HepG2 (cell line): ENCODE measurements at regions not wholly inside any gene's neighbourhood (a gene's known extent, or its start where the extent isn't known, plus 50 kb on each side); places are given as distances from the start of the nearest gene placed in this dataset.

Experiments used
- ESRRA ChIP-seq: sonication (generic); formaldehyde crosslinking; IDR thresholded peaks from 2 replicates; pipeline ENCODE4 v1.5.1; 2020; ENCODE audit warnings: mild to moderate bottlenecking, low read depth, missing genetic modification reagents
- FOSL2 ChIP-seq: sonication (generic); formaldehyde crosslinking; IDR thresholded peaks from 2 replicates; pipeline ENCODE4 v1.4.0; 2020; ENCODE audit warnings: missing genetic modification reagents
- KDM4B ChIP-seq: sonication (generic); formaldehyde crosslinking; IDR thresholded peaks from 2 replicates; pipeline ENCODE4 v1.4.0; 2020; ENCODE audit warnings: missing genetic modification reagents
- LBX2 ChIP-seq: sonication (generic); formaldehyde crosslinking; IDR thresholded peaks from 2 replicates; pipeline ENCODE4 v1.5.0; 2020; ENCODE audit warnings: missing genetic modification reagents, mild to moderate bottlenecking, borderline replicate concordance
- MYPOP ChIP-seq: sonication (generic); formaldehyde crosslinking; IDR thresholded peaks from 2 replicates; pipeline ENCODE4 v1.8.1; 2023; ENCODE audit warnings: mild to moderate bottlenecking, moderate library complexity, missing genetic modification reagents
- SAP130 ChIP-seq: IDR thresholded peaks from 2 replicates; pipeline ENCODE4 v1.6.1; 2016; ENCODE audit warnings: low read depth
- ZNF557 ChIP-seq: sonication (generic); formaldehyde crosslinking; IDR thresholded peaks from 2 replicates; pipeline ENCODE4 v1.4.0; 2020; ENCODE audit warnings: missing genetic modification reagents
- ZNF589 ChIP-seq: sonication (generic); formaldehyde crosslinking; conservative IDR thresholded peaks from 2 replicates; pipeline ENCODE4 v1.8.0; 2022; ENCODE audit warnings: mild to moderate bottlenecking, moderate library complexity, missing genetic modification reagents
- ZNF674 ChIP-seq: sonication (generic); formaldehyde crosslinking; IDR thresholded peaks from 2 replicates; pipeline ENCODE4 v1.5.0; 2020; ENCODE audit warnings: low read depth, mild to moderate bottlenecking, missing genetic modification reagents
- TF ChIP-seq, protein P1 (sequence below): IDR thresholded peaks from 2 replicates; pipeline ENCODE4 v1.6.1; 2016; ENCODE audit warnings: mild to moderate bottlenecking
- TF ChIP-seq, protein P2 (sequence below): sonication (generic); formaldehyde crosslinking; IDR thresholded peaks from 2 replicates; pipeline ENCODE4 v1.5.0; 2020; ENCODE audit warnings: mild to moderate bottlenecking, missing genetic modification reagents, borderline replicate concordance
- TF ChIP-seq, protein P3 (sequence below): sonication (generic); formaldehyde crosslinking; IDR thresholded peaks from 2 replicates; pipeline ENCODE4 v1.5.1; 2020; ENCODE audit warnings: missing genetic modification reagents, mild to moderate bottlenecking, borderline replicate concordance
- TF ChIP-seq, protein P4 (sequence below): sonication (generic); formaldehyde crosslinking; IDR thresholded peaks from 2 replicates; pipeline ENCODE4 v1.4.0; 2020; ENCODE audit warnings: missing genetic modification reagents

DNA sequence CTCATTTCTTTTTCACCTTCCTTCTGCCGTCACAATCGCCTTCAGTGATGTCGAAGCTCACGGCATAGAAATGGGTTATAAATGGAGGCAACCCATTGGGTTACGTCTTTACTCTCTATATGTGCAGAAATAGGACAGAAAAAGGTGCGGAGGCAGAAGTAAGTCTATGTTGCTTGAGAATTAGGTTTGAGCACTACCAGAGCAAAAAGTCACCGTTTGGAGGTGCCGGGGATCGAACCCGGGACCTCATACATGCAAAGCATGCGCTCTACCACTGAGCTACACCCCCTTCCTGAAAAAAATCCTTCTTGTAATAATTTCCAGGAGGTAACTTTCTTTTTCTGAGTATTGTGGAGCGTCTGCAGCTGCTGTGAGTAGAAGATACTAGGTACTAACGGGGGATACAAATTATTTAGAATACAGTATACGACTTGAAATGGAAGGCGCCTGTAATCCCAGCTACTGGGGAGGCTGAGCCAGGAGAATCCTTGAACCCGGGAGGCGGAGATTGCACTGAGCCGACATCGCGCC, 134.2 kb downstream of the TRIM27 start (continued):
- TF ChIP-seq, protein P1, sequence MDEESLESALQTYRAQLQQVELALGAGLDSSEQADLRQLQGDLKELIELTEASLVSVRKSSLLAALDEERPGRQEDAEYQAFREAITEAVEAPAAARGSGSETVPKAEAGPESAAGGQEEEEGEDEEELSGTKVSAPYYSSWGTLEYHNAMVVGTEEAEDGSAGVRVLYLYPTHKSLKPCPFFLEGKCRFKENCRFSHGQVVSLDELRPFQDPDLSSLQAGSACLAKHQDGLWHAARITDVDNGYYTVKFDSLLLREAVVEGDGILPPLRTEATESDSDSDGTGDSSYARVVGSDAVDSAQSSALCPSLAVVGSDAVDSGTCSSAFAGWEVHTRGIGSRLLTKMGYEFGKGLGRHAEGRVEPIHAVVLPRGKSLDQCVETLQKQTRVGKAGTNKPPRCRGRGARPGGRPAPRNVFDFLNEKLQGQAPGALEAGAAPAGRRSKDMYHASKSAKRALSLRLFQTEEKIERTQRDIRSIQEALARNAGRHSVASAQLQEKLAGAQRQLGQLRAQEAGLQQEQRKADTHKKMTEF (CRISPR knock-in tag), result peak; percentile 59; the same call in 1 of the 2 replicates
- TF ChIP-seq ZNF557 (CRISPR knock-in tag), result 0 out of 2 replicates have a peak, but pooled peaks have one; percentile 77
- peak; percentile 46; the same call in 1 of the 2 replicates for TF ChIP-seq MYPOP (CRISPR knock-in tag)
- no peak for TF ChIP-seq ZNF674 (CRISPR knock-in tag)
- no peak for TF ChIP-seq LBX2 (CRISPR knock-in tag)
- no peak for TF ChIP-seq ESRRA (CRISPR knock-in tag)
- TF ChIP-seq, protein P2, sequence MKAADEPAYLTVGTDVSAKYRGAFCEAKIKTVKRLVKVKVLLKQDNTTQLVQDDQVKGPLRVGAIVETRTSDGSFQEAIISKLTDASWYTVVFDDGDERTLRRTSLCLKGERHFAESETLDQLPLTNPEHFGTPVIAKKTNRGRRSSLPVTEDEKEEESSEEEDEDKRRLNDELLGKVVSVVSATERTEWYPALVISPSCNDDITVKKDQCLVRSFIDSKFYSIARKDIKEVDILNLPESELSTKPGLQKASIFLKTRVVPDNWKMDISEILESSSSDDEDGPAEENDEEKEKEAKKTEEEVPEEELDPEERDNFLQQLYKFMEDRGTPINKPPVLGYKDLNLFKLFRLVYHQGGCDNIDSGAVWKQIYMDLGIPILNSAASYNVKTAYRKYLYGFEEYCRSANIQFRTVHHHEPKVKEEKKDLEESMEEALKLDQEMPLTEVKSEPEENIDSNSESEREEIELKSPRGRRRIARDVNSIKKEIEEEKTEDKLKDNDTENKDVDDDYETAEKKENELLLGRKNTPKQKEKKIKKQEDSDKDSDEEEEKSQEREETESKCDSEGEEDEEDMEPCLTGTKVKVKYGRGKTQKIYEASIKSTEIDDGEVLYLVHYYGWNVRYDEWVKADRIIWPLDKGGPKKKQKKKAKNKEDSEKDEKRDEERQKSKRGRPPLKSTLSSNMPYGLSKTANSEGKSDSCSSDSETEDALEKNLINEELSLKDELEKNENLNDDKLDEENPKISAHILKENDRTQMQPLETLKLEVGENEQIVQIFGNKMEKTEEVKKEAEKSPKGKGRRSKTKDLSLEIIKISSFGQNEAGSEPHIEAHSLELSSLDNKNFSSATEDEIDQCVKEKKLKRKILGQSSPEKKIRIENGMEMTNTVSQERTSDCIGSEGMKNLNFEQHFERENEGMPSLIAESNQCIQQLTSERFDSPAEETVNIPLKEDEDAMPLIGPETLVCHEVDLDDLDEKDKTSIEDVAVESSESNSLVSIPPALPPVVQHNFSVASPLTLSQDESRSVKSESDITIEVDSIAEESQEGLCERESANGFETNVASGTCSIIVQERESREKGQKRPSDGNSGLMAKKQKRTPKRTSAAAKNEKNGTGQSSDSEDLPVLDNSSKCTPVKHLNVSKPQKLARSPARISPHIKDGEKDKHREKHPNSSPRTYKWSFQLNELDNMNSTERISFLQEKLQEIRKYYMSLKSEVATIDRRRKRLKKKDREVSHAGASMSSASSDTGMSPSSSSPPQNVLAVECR (CRISPR knock-in tag), result peak; percentile 23; the same call in 1 of the 2 replicates
- TF ChIP-seq, protein P3, sequence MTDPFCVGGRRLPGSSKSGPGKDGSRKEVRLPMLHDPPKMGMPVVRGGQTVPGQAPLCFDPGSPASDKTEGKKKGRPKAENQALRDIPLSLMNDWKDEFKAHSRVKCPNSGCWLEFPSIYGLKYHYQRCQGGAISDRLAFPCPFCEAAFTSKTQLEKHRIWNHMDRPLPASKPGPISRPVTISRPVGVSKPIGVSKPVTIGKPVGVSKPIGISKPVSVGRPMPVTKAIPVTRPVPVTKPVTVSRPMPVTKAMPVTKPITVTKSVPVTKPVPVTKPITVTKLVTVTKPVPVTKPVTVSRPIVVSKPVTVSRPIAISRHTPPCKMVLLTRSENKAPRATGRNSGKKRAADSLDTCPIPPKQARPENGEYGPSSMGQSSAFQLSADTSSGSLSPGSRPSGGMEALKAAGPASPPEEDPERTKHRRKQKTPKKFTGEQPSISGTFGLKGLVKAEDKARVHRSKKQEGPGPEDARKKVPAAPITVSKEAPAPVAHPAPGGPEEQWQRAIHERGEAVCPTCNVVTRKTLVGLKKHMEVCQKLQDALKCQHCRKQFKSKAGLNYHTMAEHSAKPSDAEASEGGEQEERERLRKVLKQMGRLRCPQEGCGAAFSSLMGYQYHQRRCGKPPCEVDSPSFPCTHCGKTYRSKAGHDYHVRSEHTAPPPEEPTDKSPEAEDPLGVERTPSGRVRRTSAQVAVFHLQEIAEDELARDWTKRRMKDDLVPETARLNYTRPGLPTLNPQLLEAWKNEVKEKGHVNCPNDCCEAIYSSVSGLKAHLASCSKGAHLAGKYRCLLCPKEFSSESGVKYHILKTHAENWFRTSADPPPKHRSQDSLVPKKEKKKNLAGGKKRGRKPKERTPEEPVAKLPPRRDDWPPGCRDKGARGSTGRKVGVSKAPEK, result 0 out of 2 replicates have a peak, but pooled peaks have one; percentile 56
- TF ChIP-seq, protein P4, sequence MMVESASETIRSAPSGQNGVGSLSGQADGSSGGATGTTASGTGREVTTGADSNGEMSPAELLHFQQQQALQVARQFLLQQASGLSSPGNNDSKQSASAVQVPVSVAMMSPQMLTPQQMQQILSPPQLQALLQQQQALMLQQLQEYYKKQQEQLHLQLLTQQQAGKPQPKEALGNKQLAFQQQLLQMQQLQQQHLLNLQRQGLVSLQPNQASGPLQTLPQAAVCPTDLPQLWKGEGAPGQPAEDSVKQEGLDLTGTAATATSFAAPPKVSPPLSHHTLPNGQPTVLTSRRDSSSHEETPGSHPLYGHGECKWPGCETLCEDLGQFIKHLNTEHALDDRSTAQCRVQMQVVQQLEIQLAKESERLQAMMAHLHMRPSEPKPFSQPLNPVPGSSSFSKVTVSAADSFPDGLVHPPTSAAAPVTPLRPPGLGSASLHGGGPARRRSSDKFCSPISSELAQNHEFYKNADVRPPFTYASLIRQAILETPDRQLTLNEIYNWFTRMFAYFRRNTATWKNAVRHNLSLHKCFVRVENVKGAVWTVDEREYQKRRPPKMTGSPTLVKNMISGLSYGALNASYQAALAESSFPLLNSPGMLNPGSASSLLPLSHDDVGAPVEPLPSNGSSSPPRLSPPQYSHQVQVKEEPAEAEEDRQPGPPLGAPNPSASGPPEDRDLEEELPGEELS (CRISPR knock-in tag), result 0 out of 2 replicates have a peak, but pooled peaks have one; percentile 16
- TF ChIP-seq KDM4B (CRISPR knock-in tag), result no peak
- peak; percentile 53; the same call in 1 of the 2 replicates for TF ChIP-seq SAP130 (CRISPR knock-in tag)
- no peak for TF ChIP-seq ZNF589 (CRISPR knock-in tag)
- 0 out of 2 replicates have a peak, but pooled peaks have one; percentile 23 for TF ChIP-seq FOSL2
